ENCODE measurements at regions not wholly inside any gene's neighbourhood (a gene's known extent, or its start where the extent isn't known, plus 50 kb on each side); places are given as distances from the start of the nearest gene placed in this dataset.

- TF ChIP-seq GATA2 (IDR thresholded peaks at IDR 0.05; ENCODE audit: low read depth, low read length), result no peak
- TF ChIP-seq GATA3 (IDR thresholded peaks at IDR 0.05; ENCODE audit: low read depth, low read length), result no peak
Observed at GRCh38 chr7:41507686-41508268, 195.1 kb downstream of the INHBA start.
